ENCODE measurements at regions not wholly inside any gene's neighbourhood (a gene's known extent, or its start where the extent isn't known, plus 50 kb on each side); places are given as distances from the start of the nearest gene placed in this dataset.

- no peak for DNase-seq
Measured at GRCh38 chrX:124529786-124530185, 183.4 kb downstream of the SH2D1A start.

GRCh38 chrX:124530803-124531202 lies 184.4 kb downstream of the SH2D1A start:
- no peak for DNase-seq

GRCh38 chrX:124534536-124534935 lies 188.2 kb downstream of the SH2D1A start:
- DNase-seq: no peak

GRCh38 chrX:124540474-124540873 lies 194.1 kb downstream of the SH2D1A start:
- no peak for DNase-seq

GRCh38 chrX:124548571-124548970 lies 202.2 kb downstream of the SH2D1A start:
- DNase-seq: no peak

GRCh38 chrX:124555036-124555595 lies 208.8 kb downstream of the SH2D1A start:
- no peak for DNase-seq

GRCh38 chrX:124557976-124558375 lies 211.6 kb downstream of the SH2D1A start:
- DNase-seq: no peak

GRCh38 chrX:124573468-124573867 lies 227.1 kb downstream of the SH2D1A start:
- DNase-seq: no peak

GRCh38 chrX:124592744-124593143 lies 246.4 kb downstream of the SH2D1A start:
- DNase-seq: no peak

- DNase-seq: no peak
Measured at GRCh38 chrX:124594017-124594651, 247.8 kb downstream of the SH2D1A start.

- no peak for DNase-seq
Measured at GRCh38 chrX:124605511-124605910, 259.1 kb downstream of the SH2D1A start.

GRCh38 chrX:124606724-124607123 lies 260.4 kb downstream of the SH2D1A start:
- no peak for DNase-seq

GRCh38 chrX:124619710-124620109 lies 273.3 kb downstream of the SH2D1A start:
- DNase-seq: no peak

GRCh38 chrX:124634363-124634762 lies 288.0 kb downstream of the SH2D1A start:
- no peak for DNase-seq

GRCh38 chrX:124641737-124642491 lies 295.6 kb downstream of the SH2D1A start:
- no peak for DNase-seq

- DNase-seq: no peak
Measured at GRCh38 chrX:124646403-124646802, 300.0 kb downstream of the SH2D1A start.

GRCh38 chrX:124651031-124651430 lies 304.7 kb downstream of the SH2D1A start:
- DNase-seq: no peak

GRCh38 chrX:124665621-124666400 lies 319.4 kb downstream of the SH2D1A start:
- no peak for DNase-seq

- DNase-seq: no peak
Measured at GRCh38 chrX:124679199-124679598, 332.8 kb downstream of the SH2D1A start.

GRCh38 chrX:124680287-124680686 lies 333.9 kb downstream of the SH2D1A start:
- DNase-seq: no peak

- DNase-seq: no peak
Measured at GRCh38 chrX:124690495-124690894, 344.1 kb downstream of the SH2D1A start.

- no peak for DNase-seq
Measured at GRCh38 chrX:124699876-124700275, 353.5 kb downstream of the SH2D1A start.

GRCh38 chrX:124717537-124717936 lies 371.2 kb downstream of the SH2D1A start:
- no peak for DNase-seq

GRCh38 chrX:124719060-124719459 lies 372.7 kb downstream of the SH2D1A start:
- DNase-seq: no peak
